ENCODE measurements at regions not wholly inside any gene's neighbourhood (a gene's known extent, or its start where the extent isn't known, plus 50 kb on each side); places are given as distances from the start of the nearest gene placed in this dataset.
A peak's percentile ranks its signal among the peaks of the same experiment; 100 is the strongest.
"Not testable (repeated sequence)": the region's sequence is repeated elsewhere in the genome, so short reads cannot be mapped to it uniquely, and the experiment has no call there.

- DNase-seq (ENCODE audit: low read depth) = not testable (repeated sequence)
Measured at GRCh38 chr19:14285726-14286125, 79.8 kb upstream of the ADGRL1 start.

- DNase-seq (ENCODE audit: low read depth) = peak; percentile 90
Measured at GRCh38 chr19:14283813-14284520, 78.0 kb upstream of the ADGRL1 start.

GRCh38 chr19:14279270-14279669 is 73.3 kb upstream of the ADGRL1 start:
- DNase-seq (ENCODE audit: low read depth) = not testable (repeated sequence)

GRCh38 chr19:14277608-14278007 is 71.6 kb upstream of the ADGRL1 start:
- DNase-seq (ENCODE audit: low read depth) = no peak

- not testable (repeated sequence) for DNase-seq (ENCODE audit: low read depth)
Measured at GRCh38 chr19:14275823-14276222, 69.9 kb upstream of the ADGRL1 start.

- no peak for DNase-seq (ENCODE audit: low read depth)
Measured at GRCh38 chr19:14272623-14273022, 66.7 kb upstream of the ADGRL1 start.

- DNase-seq (ENCODE audit: low read depth) = no peak
Measured at GRCh38 chr19:14271840-14272239, 65.9 kb upstream of the ADGRL1 start.

- DNase-seq (ENCODE audit: low read depth) = not testable (repeated sequence)
Measured at GRCh38 chr19:14270557-14270956, 64.6 kb upstream of the ADGRL1 start.

GRCh38 chr19:14267224-14267741 is 61.3 kb upstream of the ADGRL1 start:
- no peak for DNase-seq (ENCODE audit: low read depth)

- DNase-seq (ENCODE audit: low read depth) = not testable (repeated sequence)
Measured at GRCh38 chr19:14266208-14266607, 60.2 kb upstream of the ADGRL1 start.

GRCh38 chr19:14265290-14266036 is 59.5 kb upstream of the ADGRL1 start:
- no peak for DNase-seq (ENCODE audit: low read depth)

GRCh38 chr19:14255902-14256649 is 50.1 kb upstream of the ADGRL1 start:
- peak; percentile 25 for DNase-seq (ENCODE audit: low read depth)
